Skeletal muscle satellite cell (primary cell): ENCODE measurements at regions not wholly inside any gene's neighbourhood (a gene's known extent, or its start where the extent isn't known, plus 50 kb on each side); places are given as distances from the start of the nearest gene placed in this dataset.
"Not testable (repeated sequence)": the region's sequence is repeated elsewhere in the genome, so short reads cannot be mapped to it uniquely, and the experiment has no call there.

Experiments used
- H3K27me3 ChIP-seq: 2 replicates; pipeline ENCODE4 v1.7.0; 2013; ENCODE audit warnings: low read length; ENCODE audit not compliant: control insufficient read depth, insufficient read depth
- H3K36me3 ChIP-seq: 2 replicates; pipeline ENCODE4 v1.7.0; 2013; ENCODE audit warnings: mild to moderate bottlenecking, control low read depth, low read length; ENCODE audit not compliant: insufficient read depth
- H3K4me1 ChIP-seq: 2 replicates; pipeline ENCODE4 v1.7.0; 2013; ENCODE audit warnings: low read length; ENCODE audit not compliant: control insufficient read depth, insufficient read depth
- H3K4me2 ChIP-seq: 2 replicates; pipeline ENCODE4 v1.7.0; 2013; ENCODE audit warnings: mild to moderate bottlenecking, low read length
- H3K4me3 ChIP-seq: 2 replicates; pipeline ENCODE4 v1.7.0; 2013; ENCODE audit warnings: low read length
- H3K9ac ChIP-seq: 2 replicates; pipeline ENCODE4 v1.7.0; 2013; ENCODE audit warnings: mild to moderate bottlenecking, low read depth, low read length, moderate library complexity
- H3K9me3 ChIP-seq: replicated peaks from 2 replicates; pipeline ENCODE4 v1.7.0; 2013; ENCODE audit warnings: mild to moderate bottlenecking, control low read depth, low read length

- H3K36me3 ChIP-seq, H3K4me3 ChIP-seq, H3K4me2 ChIP-seq, H3K4me1 ChIP-seq, H3K9ac ChIP-seq, H3K9me3 ChIP-seq: not testable (repeated sequence)
- peaks cover 20% of the 10 kb centered on the region for H3K27me3 ChIP-seq
Observed at GRCh38 chr1:228796945-228797344, 61.7 kb downstream of the RHOU start.

GRCh38 chr1:228798035-228798434 is 62.8 kb downstream of the RHOU start:
- H3K9me3 ChIP-seq = no peaks in the 10 kb centered on the region

GRCh38 chr1:228798548-228798947 is 63.3 kb downstream of the RHOU start:
- Histone ChIP-seq H3K9ac (no peak overlapping the region), H3K4me2 (no peak overlapping the region), H3K9me3 (no peaks in the 10 kb centered on the region), H3K4me3 (no peak overlapping the region), H3K27me3 (peaks cover 26% of the 10 kb centered on the region), H3K4me1 (no peaks in the 10 kb centered on the region), H3K36me3 (no peaks in the 10 kb centered on the region)

More at GRCh38 chr1:228798035-228798434, 62.8 kb downstream of the RHOU start:
- H3K9ac ChIP-seq = no peak overlapping the region
- H3K4me2 ChIP-seq = no peak overlapping the region
- H3K4me3 ChIP-seq = no peak overlapping the region
- H3K27me3 ChIP-seq = peaks cover 23% of the 10 kb centered on the region
- no peaks in the 10 kb centered on the region for H3K4me1 ChIP-seq
- H3K36me3 ChIP-seq = no peaks in the 10 kb centered on the region

- Histone ChIP-seq H3K4me3 (no peak overlapping the region), H3K4me2 (no peak overlapping the region), H3K9me3 (no peaks in the 10 kb centered on the region)
Observed at GRCh38 chr1:228799924-228800323, 64.6 kb downstream of the RHOU start.

GRCh38 chr1:228801068-228801467 is 65.8 kb downstream of the RHOU start:
- Histone ChIP-seq H3K9me3 (no peaks in the 10 kb centered on the region), H3K4me3 (no peak overlapping the region), H3K27me3 (peaks cover 16% of the 10 kb centered on the region), H3K4me1 (no peaks in the 10 kb centered on the region), H3K36me3 (no peaks in the 10 kb centered on the region), H3K9ac (no peak overlapping the region), H3K4me2 (no peak overlapping the region)

More at GRCh38 chr1:228799924-228800323, 64.6 kb downstream of the RHOU start:
- H3K9ac ChIP-seq = no peak overlapping the region
- no peaks in the 10 kb centered on the region for H3K36me3 ChIP-seq
- H3K27me3 ChIP-seq = peaks cover 16% of the 10 kb centered on the region
- no peaks in the 10 kb centered on the region for H3K4me1 ChIP-seq

- Histone ChIP-seq H3K9ac (no peak overlapping the region), H3K27me3 (peaks cover 24% of the 10 kb centered on the region), H3K36me3 (no peaks in the 10 kb centered on the region), H3K4me1 (no peaks in the 10 kb centered on the region), H3K4me2 (no peak overlapping the region), H3K4me3 (no peak overlapping the region), H3K9me3 (no peaks in the 10 kb centered on the region)
Observed at GRCh38 chr1:228802386-228803220, 67.3 kb downstream of the RHOU start.

- H3K4me1 ChIP-seq = no peaks in the 10 kb centered on the region
- no peak overlapping the region for H3K4me3 ChIP-seq
- no peak overlapping the region for H3K4me2 ChIP-seq
- H3K36me3 ChIP-seq = no peaks in the 10 kb centered on the region
- H3K27me3 ChIP-seq = peaks cover 20% of the 10 kb centered on the region
- no peaks in the 10 kb centered on the region for H3K9me3 ChIP-seq
- H3K9ac ChIP-seq = no peak overlapping the region
Observed at GRCh38 chr1:228803421-228803820, 68.1 kb downstream of the RHOU start.

GRCh38 chr1:228804173-228804572 is 68.9 kb downstream of the RHOU start:
- Histone ChIP-seq H3K4me1 (no peaks in the 10 kb centered on the region), H3K9ac (no peak overlapping the region), H3K36me3 (no peaks in the 10 kb centered on the region), H3K4me2 (no peak overlapping the region), H3K9me3 (no peaks in the 10 kb centered on the region), H3K4me3 (no peak overlapping the region), H3K27me3 (peaks cover 24% of the 10 kb centered on the region)

GRCh38 chr1:228804640-228805413 is 69.5 kb downstream of the RHOU start:
- Histone ChIP-seq H3K36me3 (no peaks in the 10 kb centered on the region), H3K4me1 (no peaks in the 10 kb centered on the region), H3K9me3 (no peaks in the 10 kb centered on the region), H3K27me3 (peaks cover 22% of the 10 kb centered on the region), H3K9ac (no peak overlapping the region), H3K4me3 (no peak overlapping the region), H3K4me2 (no peak overlapping the region)

GRCh38 chr1:228807904-228808605 is 72.8 kb downstream of the RHOU start:
- H3K27me3 ChIP-seq = peaks cover 14% of the 10 kb centered on the region
- H3K36me3 ChIP-seq = no peaks in the 10 kb centered on the region

GRCh38 chr1:228809621-228810394 is 74.5 kb downstream of the RHOU start:
- peaks cover 19% of the 10 kb centered on the region for H3K27me3 ChIP-seq
- no peak overlapping the region for H3K4me2 ChIP-seq
- no peak overlapping the region for H3K4me3 ChIP-seq
- no peaks in the 10 kb centered on the region for H3K4me1 ChIP-seq
- H3K36me3 ChIP-seq = no peaks in the 10 kb centered on the region
- H3K9me3 ChIP-seq = no peaks in the 10 kb centered on the region
- H3K9ac ChIP-seq = no peak overlapping the region

More at GRCh38 chr1:228807904-228808605, 72.8 kb downstream of the RHOU start:
- Histone ChIP-seq H3K4me2 (no peak overlapping the region), H3K9ac (no peak overlapping the region), H3K9me3 (no peaks in the 10 kb centered on the region), H3K4me3 (no peak overlapping the region), H3K4me1 (no peaks in the 10 kb centered on the region)
